ENCODE measurements at regions not wholly inside any gene's neighbourhood (a gene's known extent, or its start where the extent isn't known, plus 50 kb on each side); places are given as distances from the start of the nearest gene placed in this dataset.

DNA sequence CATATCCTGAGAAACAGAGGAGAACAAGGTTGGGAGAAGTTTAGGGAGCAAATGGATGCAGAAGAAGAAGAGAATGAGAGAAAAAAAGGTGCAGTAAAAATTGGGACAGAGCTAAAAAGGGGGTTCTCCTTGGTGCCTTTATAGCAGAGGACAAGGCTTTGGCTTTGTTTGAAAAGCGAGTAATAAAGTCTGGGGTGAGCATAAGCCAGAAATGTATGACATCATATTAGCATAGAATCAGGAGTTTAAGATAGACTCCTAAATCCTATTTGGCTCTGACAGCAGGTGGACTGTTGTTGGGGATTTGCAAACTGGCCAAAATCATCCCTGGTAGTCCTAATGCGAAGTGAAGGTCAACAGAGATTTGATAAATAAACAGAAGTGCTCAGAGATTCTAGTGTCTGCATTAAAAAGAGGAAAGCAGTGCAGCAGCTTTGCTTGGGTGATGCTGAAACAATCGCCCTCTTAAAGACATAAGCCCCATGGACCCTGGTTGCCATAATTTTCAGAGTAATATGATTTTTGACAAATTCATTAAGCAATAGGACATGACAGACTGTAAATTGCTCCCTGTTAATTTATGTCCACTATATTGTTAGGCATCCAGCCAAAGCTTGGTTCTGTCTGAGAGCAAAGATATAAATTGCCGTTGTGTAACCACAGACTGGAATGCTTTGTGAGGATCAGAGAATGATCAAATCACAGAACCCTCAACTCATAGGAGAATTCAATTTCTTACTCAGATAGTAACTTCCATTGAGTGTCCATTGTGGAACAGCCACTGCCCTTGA, 385.0 kb upstream of the NFIA start:
- 95 to 100% methylated on average over 3 to 4 of the region's 4 CpGs for WGBS, 2 experiments (ENCODE audit: insufficient coverage in 1 of 2, insufficient read length in 1 of 2)
- Histone ChIP-seq H3K9me3 (ENCODE audit: control insufficient read depth, low read length) (no peaks in the 10 kb centered on the region), H3K27me3 (ENCODE audit: control insufficient read depth, insufficient read depth, low read length, poor library complexity, severe bottlenecking) (no peaks in the 10 kb centered on the region), H3K4me1 (ENCODE audit: control insufficient read depth, insufficient read depth, low read length) (no peaks in the 10 kb centered on the region), H3K4me3 (ENCODE audit: low read length) (no peak overlapping the region), H3K27ac (ENCODE audit: low read depth, low read length) (no peak overlapping the region), H3K36me3 (ENCODE audit: control insufficient read depth, insufficient read depth, low read length) (no peaks in the 10 kb centered on the region), H3K9ac (ENCODE audit: extremely low read depth, low read length, poor library complexity, severe bottlenecking) (no peak overlapping the region)
- H3K4me3 Mint-ChIP-seq, result no peak overlapping the region
- H3K36me3 Mint-ChIP-seq (ENCODE audit: low read depth), result no peaks in the 10 kb centered on the region
- H3K27me3 Mint-ChIP-seq (ENCODE audit: insufficient read depth), result no peaks in the 10 kb centered on the region
- no peak for DNase-seq
- peaks cover 5% of the 10 kb centered on the region for H3K4me1 Mint-ChIP-seq
- TF ChIP-seq, protein P1, sequence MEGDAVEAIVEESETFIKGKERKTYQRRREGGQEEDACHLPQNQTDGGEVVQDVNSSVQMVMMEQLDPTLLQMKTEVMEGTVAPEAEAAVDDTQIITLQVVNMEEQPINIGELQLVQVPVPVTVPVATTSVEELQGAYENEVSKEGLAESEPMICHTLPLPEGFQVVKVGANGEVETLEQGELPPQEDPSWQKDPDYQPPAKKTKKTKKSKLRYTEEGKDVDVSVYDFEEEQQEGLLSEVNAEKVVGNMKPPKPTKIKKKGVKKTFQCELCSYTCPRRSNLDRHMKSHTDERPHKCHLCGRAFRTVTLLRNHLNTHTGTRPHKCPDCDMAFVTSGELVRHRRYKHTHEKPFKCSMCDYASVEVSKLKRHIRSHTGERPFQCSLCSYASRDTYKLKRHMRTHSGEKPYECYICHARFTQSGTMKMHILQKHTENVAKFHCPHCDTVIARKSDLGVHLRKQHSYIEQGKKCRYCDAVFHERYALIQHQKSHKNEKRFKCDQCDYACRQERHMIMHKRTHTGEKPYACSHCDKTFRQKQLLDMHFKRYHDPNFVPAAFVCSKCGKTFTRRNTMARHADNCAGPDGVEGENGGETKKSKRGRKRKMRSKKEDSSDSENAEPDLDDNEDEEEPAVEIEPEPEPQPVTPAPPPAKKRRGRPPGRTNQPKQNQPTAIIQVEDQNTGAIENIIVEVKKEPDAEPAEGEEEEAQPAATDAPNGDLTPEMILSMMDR (conservative IDR thresholded peaks at IDR 0.05), result no peak
- H3K9me3 Mint-ChIP-seq, result peaks cover 16% of the 10 kb centered on the region
- no peak overlapping the region for H3K27ac Mint-ChIP-seq

DNA sequence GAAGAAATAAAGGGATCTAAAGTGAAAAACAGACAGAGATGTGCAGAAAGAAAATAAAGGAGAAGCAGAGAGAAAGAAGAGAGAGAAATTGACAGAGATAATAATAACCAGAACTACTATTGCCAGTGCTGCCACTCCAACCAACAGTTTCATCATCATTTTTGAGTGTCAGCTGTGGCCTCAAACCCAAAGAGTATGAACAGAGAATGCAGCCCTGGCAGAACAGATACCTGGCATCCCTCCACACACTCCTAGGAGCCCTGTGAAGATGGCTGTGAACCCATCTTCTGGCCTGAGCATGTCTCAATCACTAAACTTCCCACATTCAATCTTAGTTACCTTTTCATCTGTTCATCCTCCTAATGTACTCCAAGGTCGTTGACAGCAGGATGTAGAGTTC, 385.8 kb upstream of the NFIA start:
- no peak for DNase-seq
- H3K36me3 ChIP-seq (ENCODE audit: control insufficient read depth, insufficient read depth, low read length), result no peaks in the 10 kb centered on the region
- no peak overlapping the region for H3K9ac ChIP-seq (ENCODE audit: extremely low read depth, low read length, poor library complexity, severe bottlenecking)
- H3K9me3 Mint-ChIP-seq, result peaks cover 16% of the 10 kb centered on the region
- no peaks in the 10 kb centered on the region for H3K27me3 Mint-ChIP-seq (ENCODE audit: insufficient read depth)
- no peak overlapping the region for H3K4me3 Mint-ChIP-seq
- H3K27ac ChIP-seq (ENCODE audit: low read depth, low read length), result no peak overlapping the region
- no peaks in the 10 kb centered on the region for H3K4me1 ChIP-seq (ENCODE audit: control insufficient read depth, insufficient read depth, low read length)
- H3K9me3 ChIP-seq (ENCODE audit: control insufficient read depth, low read length), result no peaks in the 10 kb centered on the region
- H3K27me3 ChIP-seq (ENCODE audit: control insufficient read depth, insufficient read depth, low read length, poor library complexity, severe bottlenecking), result no peaks in the 10 kb centered on the region
- no peak overlapping the region for H3K4me3 ChIP-seq (ENCODE audit: low read length)
- H3K36me3 Mint-ChIP-seq (ENCODE audit: low read depth), result no peaks in the 10 kb centered on the region
- no peak overlapping the region for H3K27ac Mint-ChIP-seq
- 91% methylated on average over 1 of the region's 1 CpG; no CpG with 5 or more reads in 1 of the 2 experiments for WGBS, 2 experiments (ENCODE audit: insufficient coverage in 1 of 2, insufficient read length in 1 of 2)
- peaks cover 5% of the 10 kb centered on the region for H3K4me1 Mint-ChIP-seq
- TF ChIP-seq, protein P1 (conservative IDR thresholded peaks at IDR 0.05), result no peak

DNA sequence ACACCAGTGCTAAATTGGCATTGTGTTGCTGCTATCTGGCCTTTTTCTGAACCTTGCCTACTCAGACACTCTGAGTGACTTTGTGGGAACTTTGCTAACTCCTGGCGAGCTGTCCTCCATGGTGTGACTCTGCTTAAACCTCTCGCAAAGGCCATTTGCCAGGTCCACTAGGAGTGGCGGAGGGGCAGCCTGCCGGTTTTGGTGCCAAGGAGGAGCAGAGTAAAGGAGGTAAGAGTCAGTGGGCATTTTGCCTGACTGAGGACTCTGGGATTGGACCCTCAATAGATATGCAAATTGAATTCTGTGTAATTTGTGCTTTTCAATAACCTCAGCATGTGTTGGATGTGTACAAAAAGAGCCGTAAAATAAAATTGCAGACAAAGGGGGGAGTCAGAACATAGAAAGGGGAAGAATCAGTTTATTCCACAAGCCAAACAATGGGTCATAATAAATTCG, 386.6 kb upstream of the NFIA start:
- Histone ChIP-seq H3K36me3 (ENCODE audit: control insufficient read depth, insufficient read depth, low read length) (no peaks in the 10 kb centered on the region), H3K27ac (ENCODE audit: low read depth, low read length) (no peak overlapping the region), H3K27me3 (ENCODE audit: control insufficient read depth, insufficient read depth, low read length, poor library complexity, severe bottlenecking) (no peaks in the 10 kb centered on the region), H3K4me1 (ENCODE audit: control insufficient read depth, insufficient read depth, low read length) (no peaks in the 10 kb centered on the region), H3K9ac (ENCODE audit: extremely low read depth, low read length, poor library complexity, severe bottlenecking) (no peak overlapping the region), H3K4me3 (ENCODE audit: low read length) (no peak overlapping the region), H3K9me3 (ENCODE audit: control insufficient read depth, low read length) (no peaks in the 10 kb centered on the region)
- 89 to 91% methylated on average over 6 of the region's 6 CpGs for WGBS, 2 experiments (ENCODE audit: insufficient coverage in 1 of 2, insufficient read length in 1 of 2)
- no peak overlapping the region for H3K4me3 Mint-ChIP-seq
- peaks cover 5% of the 10 kb centered on the region for H3K4me1 Mint-ChIP-seq
- DNase-seq, result no peak
- H3K27me3 Mint-ChIP-seq (ENCODE audit: insufficient read depth), result no peaks in the 10 kb centered on the region
- no peak overlapping the region for H3K27ac Mint-ChIP-seq
- TF ChIP-seq, protein P1 (conservative IDR thresholded peaks at IDR 0.05), result no peak
- no peaks in the 10 kb centered on the region for H3K36me3 Mint-ChIP-seq (ENCODE audit: low read depth)
- H3K9me3 Mint-ChIP-seq, result peaks cover 16% of the 10 kb centered on the region
